Thyroid gland (tissue), 4 donors: ENCODE measurements at regions not wholly inside any gene's neighbourhood (a gene's known extent, or its start where the extent isn't known, plus 50 kb on each side); places are given as distances from the start of the nearest gene placed in this dataset.

ENCODE experiments used
- POLR2A ChIP-seq, 2 donors: fragments of 450-650 bp; IDR thresholded peaks; one replicate each; pipeline ENCODE4 v1.6.1; 2017; ENCODE audit warnings: antibody characterized with exemption in 2 of 2, mild to moderate bottlenecking in 2 of 2, moderate library complexity in 1 of 2
- TF ChIP-seq, protein P1 (sequence below), 6 experiments: fragments of 200-600 bp in 3 of 6; fragments of 450-650 bp in 3 of 6; sonication (generic) in 3 of 6; IDR thresholded peaks; one replicate each; pipeline ENCODE4 v1.5.1; 2016 to 2019; ENCODE audit warnings: antibody characterized with exemption in 6 of 6, mild to moderate bottlenecking in 2 of 6, inconsistent platforms in 1 of 6, moderate library complexity in 1 of 6

DNA sequence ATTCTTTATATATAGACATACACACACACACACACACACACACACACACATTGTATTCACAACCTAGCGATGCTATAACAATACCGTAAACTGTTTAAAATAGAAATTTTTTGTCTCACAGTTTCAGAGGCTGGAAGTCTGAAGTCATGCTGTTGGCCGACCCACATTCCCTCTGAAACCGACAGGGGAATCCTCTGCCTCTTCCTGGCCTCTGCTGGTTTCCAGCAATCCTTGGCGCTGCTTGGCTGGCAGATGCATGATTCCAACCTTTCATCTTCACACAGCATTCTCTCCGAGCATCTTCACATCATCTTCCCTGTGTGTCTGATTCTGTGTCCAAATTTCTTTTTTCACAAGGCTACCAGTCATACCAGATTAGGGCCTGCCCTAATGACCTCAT is 94.8 kb downstream of the CCDC71L start:
- no peak for TF ChIP-seq POLR2A (IDR thresholded peaks at IDR 0.05)
- TF ChIP-seq, protein P1, sequence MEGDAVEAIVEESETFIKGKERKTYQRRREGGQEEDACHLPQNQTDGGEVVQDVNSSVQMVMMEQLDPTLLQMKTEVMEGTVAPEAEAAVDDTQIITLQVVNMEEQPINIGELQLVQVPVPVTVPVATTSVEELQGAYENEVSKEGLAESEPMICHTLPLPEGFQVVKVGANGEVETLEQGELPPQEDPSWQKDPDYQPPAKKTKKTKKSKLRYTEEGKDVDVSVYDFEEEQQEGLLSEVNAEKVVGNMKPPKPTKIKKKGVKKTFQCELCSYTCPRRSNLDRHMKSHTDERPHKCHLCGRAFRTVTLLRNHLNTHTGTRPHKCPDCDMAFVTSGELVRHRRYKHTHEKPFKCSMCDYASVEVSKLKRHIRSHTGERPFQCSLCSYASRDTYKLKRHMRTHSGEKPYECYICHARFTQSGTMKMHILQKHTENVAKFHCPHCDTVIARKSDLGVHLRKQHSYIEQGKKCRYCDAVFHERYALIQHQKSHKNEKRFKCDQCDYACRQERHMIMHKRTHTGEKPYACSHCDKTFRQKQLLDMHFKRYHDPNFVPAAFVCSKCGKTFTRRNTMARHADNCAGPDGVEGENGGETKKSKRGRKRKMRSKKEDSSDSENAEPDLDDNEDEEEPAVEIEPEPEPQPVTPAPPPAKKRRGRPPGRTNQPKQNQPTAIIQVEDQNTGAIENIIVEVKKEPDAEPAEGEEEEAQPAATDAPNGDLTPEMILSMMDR (IDR thresholded peaks at IDR 0.05), result no peak
